HL-60 (cell line): ENCODE measurements at regions not wholly inside any gene's neighbourhood (a gene's known extent, or its start where the extent isn't known, plus 50 kb on each side); places are given as distances from the start of the nearest gene placed in this dataset.

ENCODE experiments used
- DNase-seq, 2 experiments: peaks; one replicate each; pipeline ENCODE4 v3.0.0-alpha.2; 2010 to 2020; ENCODE audit warnings: low read depth in 1 of 2, low spot score in 1 of 2
- H3K27ac ChIP-seq: fragments of 250-450 bp; sonication (Bioruptor Pico); replicated peaks from 2 replicates; pipeline ENCODE4 v1.5.1; 2020; ENCODE audit warnings: mild to moderate bottlenecking, moderate library complexity
- H3K27me3 ChIP-seq: fragments of 250-450 bp; sonication (Bioruptor Pico); 2 replicates; pipeline ENCODE4 v1.5.1; 2021; ENCODE audit warnings: mild to moderate bottlenecking, moderate library complexity; ENCODE audit not compliant: insufficient read depth, poor library complexity, severe bottlenecking
- H3K4me3 ChIP-seq: replicated peaks from 2 replicates; pipeline ENCODE4 v1.5.1; 2011; ENCODE audit warnings: mild to moderate bottlenecking, control low read depth, low read length; ENCODE audit not compliant: insufficient read depth
- CTCF ChIP-seq: IDR thresholded peaks from one replicate; pipeline ENCODE4 v1.5.1; 2011; ENCODE audit warnings: low read length, control low read depth, inconsistent platforms; ENCODE audit not compliant: insufficient read depth
- GABPA ChIP-seq: IDR thresholded peaks from 2 replicates; pipeline ENCODE4 v1.6.1; 2012; ENCODE audit warnings: low read depth
- POLR2AphosphoS5 ChIP-seq: IDR thresholded peaks from 2 replicates; pipeline ENCODE4 v1.6.1; 2012; ENCODE audit warnings: low read depth
- REST ChIP-seq: IDR thresholded peaks from 2 replicates; pipeline ENCODE4 v1.6.1; 2012; ENCODE audit warnings: low read depth; ENCODE audit not compliant: insufficient replicate concordance
- SPI1 ChIP-seq: IDR thresholded peaks from 2 replicates; pipeline ENCODE4 v1.6.1; 2012; ENCODE audit warnings: low read depth, mild to moderate bottlenecking, borderline replicate concordance

GRCh38 chr7:35351466-35351865 is 97.6 kb upstream of the TBX20 start:
- Histone ChIP-seq H3K27me3 (no peaks in the 10 kb centered on the region), H3K4me3 (no peak overlapping the region), H3K27ac (no peak overlapping the region)
- no peak for DNase-seq
- TF ChIP-seq GABPA (no peak), SPI1 (no peak), POLR2AphosphoS5 (no peak), CTCF (no peak), REST (no peak)

GRCh38 chr7:35348611-35349400 is 94.9 kb upstream of the TBX20 start:
- TF ChIP-seq REST (no peak), CTCF (no peak), SPI1 (no peak), POLR2AphosphoS5 (no peak), GABPA (no peak)
- Histone ChIP-seq H3K27ac (no peak overlapping the region), H3K27me3 (no peaks in the 10 kb centered on the region), H3K4me3 (no peak overlapping the region)
- no peak for DNase-seq

- no peaks in the 10 kb centered on the region for H3K27me3 ChIP-seq
- H3K4me3 ChIP-seq: no peak overlapping the region
- H3K27ac ChIP-seq: no peak overlapping the region
- no peak for DNase-seq
- TF ChIP-seq SPI1 (no peak), POLR2AphosphoS5 (no peak), CTCF (no peak), REST (no peak), GABPA (no peak)
Observed at GRCh38 chr7:35342786-35343185, 88.9 kb upstream of the TBX20 start.
